Kidney tubule cell (primary cell): ENCODE measurements at regions not wholly inside any gene's neighbourhood (a gene's known extent, or its start where the extent isn't known, plus 50 kb on each side); places are given as distances from the start of the nearest gene placed in this dataset.

Experiments used
- DNase-seq: peaks from one replicate; pipeline ENCODE4 v3.0.0-alpha.2; 2018; ENCODE audit warnings: low spot score

- peak; percentile 91 for DNase-seq
These were observed 169.9 kb upstream of the HS3ST1 start for GRCh38 chr4:11598591-11598990.

GRCh38 chr4:11597506-11597905 is 168.8 kb upstream of the HS3ST1 start:
- peak; percentile 75 for DNase-seq

GRCh38 chr4:11596989-11597388 is 168.3 kb upstream of the HS3ST1 start:
- no peak for DNase-seq

GRCh38 chr4:11593576-11594116 is 165.0 kb upstream of the HS3ST1 start:
- DNase-seq: no peak

GRCh38 chr4:11592276-11592675 is 163.6 kb upstream of the HS3ST1 start:
- DNase-seq: no peak

GRCh38 chr4:11590132-11590531 is 161.4 kb upstream of the HS3ST1 start:
- DNase-seq: peak; percentile 23

- DNase-seq: peak; percentile 86
These were observed 161.0 kb upstream of the HS3ST1 start for GRCh38 chr4:11589676-11590075.

GRCh38 chr4:11587797-11588196 is 159.1 kb upstream of the HS3ST1 start:
- no peak for DNase-seq

- DNase-seq: peak; percentile 86
These were observed 156.8 kb upstream of the HS3ST1 start for GRCh38 chr4:11585506-11585905.

GRCh38 chr4:11568511-11568910 is 139.8 kb upstream of the HS3ST1 start:
- no peak for DNase-seq

GRCh38 chr4:11566444-11567022 is 137.8 kb upstream of the HS3ST1 start:
- DNase-seq: no peak

GRCh38 chr4:11565899-11566298 is 137.2 kb upstream of the HS3ST1 start:
- no peak for DNase-seq

GRCh38 chr4:11565213-11565612 is 136.5 kb upstream of the HS3ST1 start:
- no peak for DNase-seq

- DNase-seq: no peak
These were observed 135.3 kb upstream of the HS3ST1 start for GRCh38 chr4:11564021-11564420.

- DNase-seq: peak; percentile 46
These were observed 120.8 kb upstream of the HS3ST1 start for GRCh38 chr4:11549525-11549924.

GRCh38 chr4:11548597-11549082 is 119.9 kb upstream of the HS3ST1 start:
- DNase-seq: peak; percentile 94

GRCh38 chr4:11546391-11547175 is 117.9 kb upstream of the HS3ST1 start:
- DNase-seq: peak; percentile 62

GRCh38 chr4:11545651-11546050 is 117.0 kb upstream of the HS3ST1 start:
- DNase-seq: no peak

GRCh38 chr4:11544211-11544610 is 115.5 kb upstream of the HS3ST1 start:
- no peak for DNase-seq

GRCh38 chr4:11543706-11544105 is 115.0 kb upstream of the HS3ST1 start:
- peak; percentile 91 for DNase-seq

- DNase-seq: no peak
These were observed 114.3 kb upstream of the HS3ST1 start for GRCh38 chr4:11542952-11543351.

- no peak for DNase-seq
These were observed 109.2 kb upstream of the HS3ST1 start for GRCh38 chr4:11537846-11538245.

- no peak for DNase-seq
These were observed 106.6 kb upstream of the HS3ST1 start for GRCh38 chr4:11535333-11535732.
